A549 (cell line): ENCODE measurements at regions not wholly inside any gene's neighbourhood (a gene's known extent, or its start where the extent isn't known, plus 50 kb on each side); places are given as distances from the start of the nearest gene placed in this dataset.

Experiments
- ATAC-seq, 2 experiments: fragments of 200-7000 bp in 1 of 2; fragments of >200 bp in 1 of 2; cut with Nextera tagmentation in 1 of 2; cut with Tn5 transposase in 1 of 2; 3 replicates each; pipeline versions ENCODE4 v1.8.0 to v1.9.1; 2018 to 2020; ENCODE audit warnings: mild to moderate bottlenecking in 1 of 2, moderate library complexity in 1 of 2
- CTCF ChIA-PET: fragments of 300-600 bp; sonication (Branson Sonifier 250); formaldehyde crosslinking; extraction: SDS; loops from one replicate; lab custom pipeline; 2021; ENCODE audit warnings: antibody characterized with exemption, inconsistent platforms; lab: Yijun Ruan, JAX
- POLR2A ChIA-PET: fragments of 350-600 bp; formaldehyde crosslinking; extraction: SDS; loops from one replicate; lab custom pipeline; 2021; ENCODE audit warnings: antibody characterized with exemption, inconsistent platforms; lab: Yijun Ruan, JAX
- DNase-seq, 2 experiments: peaks; one replicate each; pipeline versions ENCODE4 v3.0.0 to v3.0.0-alpha.2; 2011 to 2016; ENCODE audit warnings: low read depth in 1 of 2, low spot score in 1 of 2
- FAIRE-seq: peaks from 2 replicates; lab custom pipeline; 2011; peaks lifted over from hg19 to GRCh38; lab: Jason Lieb, UNC
- H3K27ac ChIP-seq, 2 experiments: fragments of >200 bp; sonication (Bioruptor Twin); formaldehyde crosslinking; 3 replicates each; pipeline ENCODE4 v1.5.1; 2016 to 2017
- H3K4me1 ChIP-seq: fragments of >200 bp; sonication (Bioruptor Twin); formaldehyde crosslinking; 3 replicates; pipeline ENCODE4 v1.6.1; 2016
- H3K4me2 ChIP-seq: fragments of >200 bp; sonication (Bioruptor Twin); formaldehyde crosslinking; 3 replicates; pipeline ENCODE4 v1.6.1; 2016
- H3K4me3 ChIP-seq: fragments of >200 bp; sonication (Bioruptor Twin); formaldehyde crosslinking; 3 replicates; pipeline ENCODE4 v1.5.1; 2016
- H3K9me3 ChIP-seq: fragments of >200 bp; sonication (Bioruptor Twin); formaldehyde crosslinking; 3 replicates; pipeline ENCODE4 v1.6.1; 2016
- E2F6 ChIP-seq: IDR thresholded peaks from 2 replicates; pipeline ENCODE4 v1.6.1; 2012; ENCODE audit warnings: low read depth, borderline replicate concordance
- EHMT2 ChIP-seq: fragments of 200-600 bp; sonication (generic); IDR thresholded peaks from 2 replicates; pipeline ENCODE4 v1.6.1; 2016; ENCODE audit warnings: antibody characterized with exemption, low read depth, mild to moderate bottlenecking, moderate library complexity
- ESRRA ChIP-seq: fragments of 150-350 bp; IDR thresholded peaks from 2 replicates; pipeline ENCODE4 v1.6.1; 2014; ENCODE audit warnings: mild to moderate bottlenecking, low read length, borderline replicate concordance
- FOSB ChIP-seq: fragments of 250-450 bp; sonication (Bioruptor Pico); IDR thresholded peaks from 2 replicates; pipeline ENCODE4 v1.5.0; 2020; ENCODE audit warnings: mild to moderate bottlenecking, moderate library complexity
- FOXS1 ChIP-seq: fragments of 250-450 bp; sonication (Bioruptor Pico); IDR thresholded peaks from 2 replicates; pipeline ENCODE4 v1.5.0; 2020; ENCODE audit warnings: mild to moderate bottlenecking, moderate library complexity
- HEYL ChIP-seq: fragments of 250-450 bp; sonication (Bioruptor Pico); IDR thresholded peaks from 2 replicates; pipeline ENCODE4 v1.8.0; 2021; ENCODE audit warnings: mild to moderate bottlenecking, moderate library complexity
- HOXA7 ChIP-seq: fragments of 250-450 bp; sonication (Bioruptor Pico); IDR thresholded peaks from 2 replicates; pipeline ENCODE4 v1.5.0; 2020; ENCODE audit warnings: mild to moderate bottlenecking, moderate library complexity
- JUN ChIP-seq, 2 experiments: fragments of >200 bp; sonication (Bioruptor Twin); formaldehyde crosslinking; IDR thresholded peaks; 2 replicates in 1 of 2; 3 replicates in 1 of 2; pipeline ENCODE4 v1.6.1; 2016 to 2017
- JUNB ChIP-seq: fragments of >200 bp; sonication (Bioruptor Twin); formaldehyde crosslinking; IDR thresholded peaks from 2 replicates; pipeline ENCODE4 v1.6.1; 2016
- KDM1A ChIP-seq: fragments of 200-600 bp; sonication (generic); IDR thresholded peaks from 2 replicates; pipeline ENCODE4 v1.6.1; 2016; ENCODE audit warnings: low read depth, mild to moderate bottlenecking
- MAFK ChIP-seq: fragments of 450-650 bp; IDR thresholded peaks from 2 replicates; pipeline ENCODE4 v1.6.1; 2014; ENCODE audit not compliant: partially characterized antibody
- MAX ChIP-seq: IDR thresholded peaks from 2 replicates; pipeline ENCODE4 v1.6.1; 2012
- MAZ ChIP-seq: fragments of 150-350 bp; IDR thresholded peaks from 2 replicates; pipeline ENCODE4 v1.6.1; 2014; ENCODE audit warnings: antibody characterized with exemption, low read depth, low read length, borderline replicate concordance
- NPAS2 ChIP-seq: fragments of 250-450 bp; sonication (Bioruptor Pico); IDR thresholded peaks from 2 replicates; pipeline ENCODE4 v1.8.0; 2022; ENCODE audit warnings: mild to moderate bottlenecking, moderate library complexity, borderline replicate concordance
- NR3C1 ChIP-seq: fragments of >200 bp; sonication (Bioruptor Twin); formaldehyde crosslinking; IDR thresholded peaks from 3 replicates; pipeline ENCODE4 v1.6.1; 2017
- PHF8 ChIP-seq: fragments of 200-600 bp; sonication (generic); IDR thresholded peaks from 2 replicates; pipeline ENCODE4 v1.6.1; 2016; ENCODE audit warnings: low read depth, mild to moderate bottlenecking, antibody characterized with exemption, moderate library complexity, borderline replicate concordance
- POLR2A ChIP-seq: IDR thresholded peaks from 2 replicates; pipeline ENCODE4 v1.6.1; 2012; ENCODE audit warnings: mild to moderate bottlenecking, low read length
- POLR2AphosphoS2 ChIP-seq: conservative IDR thresholded peaks from 2 replicates; pipeline ENCODE4 v1.6.1; 2012; ENCODE audit warnings: low read length, improper control_type of control experiment, inconsistent platforms
- RAD21 ChIP-seq, 2 experiments: fragments of >200 bp in 1 of 2; sonication (Bioruptor Twin) in 1 of 2; formaldehyde crosslinking in 1 of 2; IDR thresholded peaks in 1 of 2; conservative IDR thresholded peaks in 1 of 2; 2 replicates in 1 of 2; 3 replicates in 1 of 2; pipeline ENCODE4 v1.6.1; 2012 to 2018; ENCODE audit warnings: inconsistent platforms in 1 of 2
- RARB ChIP-seq: fragments of 250-450 bp; sonication (Bioruptor Pico); IDR thresholded peaks from 2 replicates; pipeline ENCODE4 v1.8.0; 2021; ENCODE audit warnings: mild to moderate bottlenecking, moderate library complexity
- REST ChIP-seq: fragments of 200-600 bp; sonication (generic); IDR thresholded peaks from 2 replicates; pipeline ENCODE4 v1.6.1; 2016; ENCODE audit warnings: antibody characterized with exemption, mild to moderate bottlenecking, moderate library complexity
- SREBF2 ChIP-seq: fragments of 450-650 bp; IDR thresholded peaks from 2 replicates; pipeline ENCODE4 v1.6.1; 2014; ENCODE audit warnings: mild to moderate bottlenecking, moderate library complexity
- TP53 ChIP-seq: fragments of 250-450 bp; sonication (Bioruptor Pico); IDR thresholded peaks from 2 replicates; pipeline ENCODE4 v1.5.0; 2021; ENCODE audit warnings: mild to moderate bottlenecking, moderate library complexity
- USF2 ChIP-seq: fragments of 450-650 bp; IDR thresholded peaks from 2 replicates; pipeline ENCODE4 v1.6.1; 2014; ENCODE audit warnings: antibody characterized with exemption
- ZC3H11A ChIP-seq: fragments of 450-650 bp; IDR thresholded peaks from 2 replicates; pipeline ENCODE4 v1.6.1; 2014; ENCODE audit warnings: antibody characterized with exemption, mild to moderate bottlenecking
- ZSCAN20 ChIP-seq: fragments of 250-450 bp; sonication (Bioruptor Pico); IDR thresholded peaks from 2 replicates; pipeline ENCODE4 v1.8.0; 2022; ENCODE audit warnings: mild to moderate bottlenecking, moderate library complexity
- WGBS: methylation state at CpG from one replicate; pipeline ENCODE4 v1.1.6; 2017; ENCODE audit errors: missing lambda C conversion rate; 5-methylcytosine and 5-hydroxymethylcytosine counted together
- TF ChIP-seq, protein P1 (sequence below): fragments of 250-450 bp; sonication (Bioruptor Pico); IDR thresholded peaks from 2 replicates; pipeline ENCODE4 v1.5.0; 2020; ENCODE audit warnings: low read depth, mild to moderate bottlenecking, moderate library complexity
- TF ChIP-seq, protein P2 (sequence below): fragments of >200 bp; sonication (Bioruptor Twin); formaldehyde crosslinking; IDR thresholded peaks from 2 replicates; pipeline ENCODE4 v1.6.1; 2016

- Histone ChIP-seq H3K4me1 (peaks cover 7% of the 10 kb centered on the region; the same call in 1 of the 3 replicates), H3K4me3 (no peak overlapping the region), H3K27ac (no peak overlapping the region), H3K4me2 (no peak overlapping the region), H3K9me3 (no peaks in the 10 kb centered on the region)
- 36% methylated on average over 5 of the region's 5 CpGs for WGBS
- peak; percentile 71 for TF ChIP-seq MAFK
- TF ChIP-seq ZC3H11A = no peak
- no peak for TF ChIP-seq POLR2A
- no peak for TF ChIP-seq USF2
- TF ChIP-seq JUNB = no peak
- TF ChIP-seq NPAS2 (CRISPR knock-in tag) = no peak
- ChIA-PET POLR2A (no interaction called here), CTCF (no interaction called here)
- ATAC-seq = no peak
- FAIRE-seq = no peak
- DNase-seq = no peak
Measured at GRCh38 chr2:56030062-56030461, 106.5 kb upstream of the EFEMP1 start.

DNA sequence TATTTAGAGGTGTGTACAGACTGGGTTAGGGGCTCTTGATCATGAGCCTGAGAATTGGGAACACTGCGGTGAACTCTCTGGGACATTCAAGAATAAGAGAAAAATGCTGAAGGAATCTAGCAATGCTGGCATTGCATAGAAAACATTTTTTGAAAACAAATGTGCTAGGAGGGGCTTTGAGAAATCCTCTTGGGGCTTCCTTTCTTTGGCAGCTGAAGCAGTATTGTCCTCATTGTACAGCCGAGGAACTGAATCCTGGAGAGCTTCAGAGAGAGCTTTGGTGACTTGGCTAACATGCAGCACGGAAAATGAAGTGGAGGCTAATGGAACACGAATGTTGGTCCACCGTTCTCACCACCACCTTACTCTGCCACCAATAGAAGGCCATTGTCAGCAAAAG, 107.3 kb upstream of the EFEMP1 start:
- Histone ChIP-seq H3K4me1 (peaks cover 7% of the 10 kb centered on the region; the same call in 1 of the 3 replicates), H3K27ac (no peak overlapping the region), H3K9me3 (no peaks in the 10 kb centered on the region), H3K4me3 (no peak overlapping the region), H3K4me2 (no peak overlapping the region)
- FAIRE-seq = no peak
- no peak for TF ChIP-seq MAZ
- TF ChIP-seq JUN (IDR thresholded peaks at IDR 0.05) = no peak
- no peak for TF ChIP-seq PHF8
- no peak for TF ChIP-seq MAX
- no peak for TF ChIP-seq NPAS2 (CRISPR knock-in tag)
- TF ChIP-seq HEYL (CRISPR knock-in tag) = no peak
- TF ChIP-seq MAFK = no peak
- TF ChIP-seq FOXS1 (CRISPR knock-in tag) = no peak
- TF ChIP-seq JUNB = no peak
- TF ChIP-seq POLR2A = no peak
- no peak for TF ChIP-seq USF2
- no peak for TF ChIP-seq KDM1A
- TF ChIP-seq HOXA7 = no peak
- TF ChIP-seq ESRRA = no peak
- no peak for TF ChIP-seq FOSB (CRISPR knock-in tag)
- TF ChIP-seq E2F6 = no peak
- TF ChIP-seq ZC3H11A = no peak
- TF ChIP-seq, protein P1, sequence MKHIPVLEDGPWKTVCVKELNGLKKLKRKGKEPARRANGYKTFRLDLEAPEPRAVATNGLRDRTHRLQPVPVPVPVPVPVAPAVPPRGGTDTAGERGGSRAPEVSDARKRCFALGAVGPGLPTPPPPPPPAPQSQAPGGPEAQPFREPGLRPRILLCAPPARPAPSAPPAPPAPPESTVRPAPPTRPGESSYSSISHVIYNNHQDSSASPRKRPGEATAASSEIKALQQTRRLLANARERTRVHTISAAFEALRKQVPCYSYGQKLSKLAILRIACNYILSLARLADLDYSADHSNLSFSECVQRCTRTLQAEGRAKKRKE (CRISPR knock-in tag) = no peak
- TF ChIP-seq, protein P2, sequence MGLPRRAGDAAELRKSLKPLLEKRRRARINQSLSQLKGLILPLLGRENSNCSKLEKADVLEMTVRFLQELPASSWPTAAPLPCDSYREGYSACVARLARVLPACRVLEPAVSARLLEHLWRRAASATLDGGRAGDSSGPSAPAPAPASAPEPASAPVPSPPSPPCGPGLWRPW = no peak
- TF ChIP-seq TP53 (CRISPR knock-in tag) = no peak
- DNase-seq = no peak
- ChIA-PET CTCF (interaction anchor here (0.8 to 1.3 kb wide), 2 partner anchors 11 to 45 kb away, joined by 4 to 5 read pairs; no protein-coding TSS in a partner anchor), POLR2A (no interaction called here)
- 43% methylated on average over 5 of the region's 5 CpGs for WGBS
- no peak for ATAC-seq

DNA sequence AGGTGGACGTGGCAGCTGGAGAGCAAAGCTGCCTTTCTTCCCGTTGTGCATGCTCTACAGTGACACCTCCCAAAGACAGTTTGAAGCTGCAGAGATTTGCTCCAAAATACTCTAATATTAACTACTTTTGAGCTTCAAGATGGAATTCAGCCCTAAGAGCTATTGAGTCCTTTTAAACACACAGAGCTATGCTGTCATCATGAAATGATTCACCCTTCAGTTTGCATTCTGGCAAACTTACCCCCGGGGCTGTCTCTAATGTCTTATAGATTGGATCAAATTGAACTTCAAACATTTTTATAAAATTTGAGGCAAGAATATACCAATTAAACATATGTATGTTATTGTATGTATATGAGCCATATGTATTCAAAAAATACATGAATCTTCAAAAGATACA, 110.7 kb upstream of the EFEMP1 start:
- Histone ChIP-seq H3K4me3 (no peak overlapping the region), H3K9me3 (no peaks in the 10 kb centered on the region), H3K27ac (no peak overlapping the region), H3K4me2 (0 out of 3 replicates have a peak overlapping the region, but pooled peaks have one; percentile 17), H3K4me1 (peaks cover 7% of the 10 kb centered on the region; the same call in 1 of the 3 replicates)
- FAIRE-seq (no peak), DNase-seq (no peak), ATAC-seq (peak in 1 of 2 experiments; percentile 56; a peak in 3 of 6 replicates)
- POLR2A ChIA-PET = no interaction called here
- WGBS = 14% methylated on average over 3 of the region's 3 CpGs
- CTCF ChIA-PET = interaction anchor here (0.8 to 1.5 kb wide), 3 partner anchors 11 to 316 kb away, joined by 3 to 4 read pairs (median 3); no protein-coding TSS in a partner anchor
- TF ChIP-seq NPAS2 (CRISPR knock-in tag) = no peak
- TF ChIP-seq JUNB = no peak
- no peak for TF ChIP-seq NR3C1
- no peak for TF ChIP-seq RARB (CRISPR knock-in tag)
- TF ChIP-seq RAD21 (conservative IDR thresholded peaks at IDR 0.05 in 1 of 2, IDR thresholded peaks at IDR 0.05 in 1 of 2) = no peak
- no peak for TF ChIP-seq FOXS1 (CRISPR knock-in tag)
- no peak for TF ChIP-seq ZSCAN20
- TF ChIP-seq POLR2AphosphoS2 = no peak
- TF ChIP-seq EHMT2 = no peak
- TF ChIP-seq JUN (IDR thresholded peaks at IDR 0.05) = no peak
- no peak for TF ChIP-seq REST
- TF ChIP-seq SREBF2 = no peak
